ENCODE measurements at regions not wholly inside any gene's neighbourhood (a gene's known extent, or its start where the extent isn't known, plus 50 kb on each side); places are given as distances from the start of the nearest gene placed in this dataset.

- Histone ChIP-seq H3K27ac (ENCODE audit: insufficient read depth, low read length) (no peak overlapping the region), H4K8ac (ENCODE audit: low read depth in 2 of 2, low read length in 2 of 2) (no peak overlapping the region), H3K4me1 (ENCODE audit: control insufficient read depth, insufficient read depth, low read length) (no peaks in the 10 kb centered on the region), H3K9ac (ENCODE audit: low read depth, low read length) (no peak overlapping the region), H4K91ac (ENCODE audit: insufficient read depth, low read depth, low read length) (no peak overlapping the region), H4K20me1 (ENCODE audit: insufficient read depth, low read length) (no peaks in the 10 kb centered on the region), H2AK5ac (ENCODE audit: low read depth, low read length) (no peak overlapping the region), H3K9me1 (ENCODE audit: insufficient read depth, low read length) (no peaks in the 10 kb centered on the region), H2BK5ac (ENCODE audit: low read depth, low read length, poor library complexity, severe bottlenecking) (no peak overlapping the region), H3K18ac (ENCODE audit: low read depth, low read length) (no peak overlapping the region; the same call in 1 of the 2 replicates), H3K14ac (replicated peaks; ENCODE audit: low read depth, low read length) (no peak overlapping the region), H3K4me3 (ENCODE audit: insufficient read depth, low read depth, low read length) (no peak overlapping the region), H2BK15ac (ENCODE audit: low read depth, low read length) (no peak overlapping the region), H3K79me1 (ENCODE audit: low read depth in 1 of 2, low read length in 2 of 2) (no peaks in the 10 kb centered on the region), H3K4me2 (ENCODE audit: low read depth, low read length) (no peak overlapping the region), H3K23ac (ENCODE audit: low read depth, low read length) (no peak overlapping the region), H2BK20ac (ENCODE audit: low read depth, low read length) (no peak overlapping the region), H3K27me3 (ENCODE audit: control insufficient read depth, insufficient read depth, low read length) (0 out of 2 replicates have a peak, but pooled peaks cover 1% of the 10 kb centered on the region), H3K4ac (ENCODE audit: low read depth, low read length) (no peak overlapping the region), H3K9me3 (ENCODE audit: control insufficient read depth, insufficient read depth, low read length) (no peaks in the 10 kb centered on the region), H2AK9ac (replicated peaks; ENCODE audit: low read depth, low read length, poor library complexity) (no peak overlapping the region), H2BK120ac (ENCODE audit: low read depth, low read length) (no peak overlapping the region), H4K5ac (ENCODE audit: low read depth, low read length) (no peak overlapping the region), H3K36me3 (ENCODE audit: control insufficient read depth, insufficient read depth, low read length) (no peaks in the 10 kb centered on the region), H2AFZ (replicated peaks; ENCODE audit: low read length, poor library complexity) (no peak overlapping the region), H3K56ac (ENCODE audit: extremely low read depth, insufficient read depth, low read length) (no peak overlapping the region)
- BruUV-seq (replicated peaks): no TSS peak
- dilution Hi-C loops (cut with HindIII; ENCODE audit: low sequenced_read_pairs, unreplicated experiment) (no loop called here), intact Hi-C loops (cut with micrococcal nuclease) (no loop called here), in situ Hi-C loops (cut with MboI; ENCODE audit: low sequenced_read_pairs) (no loop called here)
- no peak for TF ChIP-seq RFX5 (IDR thresholded peaks at IDR 0.05; ENCODE audit: low read depth, low read length)
- no peak for TF ChIP-seq USF2 (IDR thresholded peaks at IDR 0.05; ENCODE audit: low read depth, low read length)
- no peak for TF ChIP-seq MXI1 (IDR thresholded peaks at IDR 0.05; ENCODE audit: borderline replicate concordance, low read depth, low read length)
- peak; percentile 57 for TF ChIP-seq CEBPB (IDR thresholded peaks at IDR 0.05; ENCODE audit: low read depth, low read length)
- TF ChIP-seq POLR2A (IDR thresholded peaks at IDR 0.05; ENCODE audit: low read depth, low read length): no peak
- no peak for TF ChIP-seq ELK1 (IDR thresholded peaks at IDR 0.05; ENCODE audit: borderline replicate concordance, low read depth, low read length)
- no peak for TF ChIP-seq CHD1 (IDR thresholded peaks at IDR 0.05; ENCODE audit: low read depth, low read length)
- no peak for TF ChIP-seq BHLHE40 (IDR thresholded peaks at IDR 0.05; ENCODE audit: low read depth, low read length)
- no peak for TF ChIP-seq RAD21 (IDR thresholded peaks at IDR 0.05; ENCODE audit: low read length)
- WGBS, 2 experiments (ENCODE audit: extremely low coverage in 2 of 2, insufficient read length in 1 of 2): 80% methylated on average over 1 of the region's 4 CpGs; no CpG with 5 or more reads in 1 of the 2 experiments
- CTCF ChIA-PET: interaction anchor here (0.6 kb wide), 2 partner anchors 341 to 537 kb away, joined by 3 to 4 read pairs; no protein-coding TSS in a partner anchor
- ATAC-seq (ENCODE audit: low read depth) (peak; percentile 17; the same call in 1 of the 2 replicates), DNase-seq (peak; percentile 13)
- POLR2A ChIA-PET (ENCODE audit: unreplicated experiment): no interaction called here
These were observed 294.2 kb upstream of the SALL1 start for GRCh38 chr16:51445250-51445649.

Measured in IMR-90 (cell line).